ENCODE measurements at regions not wholly inside any gene's neighbourhood (a gene's known extent, or its start where the extent isn't known, plus 50 kb on each side); places are given as distances from the start of the nearest gene placed in this dataset.

DNA sequence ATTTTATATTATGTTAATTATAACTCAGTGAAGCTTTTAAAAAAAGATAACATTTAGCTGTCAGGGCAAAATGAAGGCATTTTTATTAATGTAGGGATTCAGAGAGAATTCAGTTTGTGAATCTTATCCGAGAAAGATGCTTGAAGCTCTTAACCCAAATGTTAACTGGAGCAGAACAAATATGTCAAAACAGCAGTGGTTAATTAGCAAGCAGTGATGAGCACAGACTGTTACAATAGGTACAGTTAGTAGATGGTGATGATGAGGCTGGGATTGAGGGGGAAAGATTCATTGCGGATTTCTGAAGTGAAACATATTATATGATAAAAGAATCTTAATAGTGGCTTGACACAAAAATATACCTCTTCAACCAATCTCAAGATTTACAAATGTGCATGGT, 356.7 kb downstream of the DIRAS2 start:
- TF ChIP-seq, protein P1, sequence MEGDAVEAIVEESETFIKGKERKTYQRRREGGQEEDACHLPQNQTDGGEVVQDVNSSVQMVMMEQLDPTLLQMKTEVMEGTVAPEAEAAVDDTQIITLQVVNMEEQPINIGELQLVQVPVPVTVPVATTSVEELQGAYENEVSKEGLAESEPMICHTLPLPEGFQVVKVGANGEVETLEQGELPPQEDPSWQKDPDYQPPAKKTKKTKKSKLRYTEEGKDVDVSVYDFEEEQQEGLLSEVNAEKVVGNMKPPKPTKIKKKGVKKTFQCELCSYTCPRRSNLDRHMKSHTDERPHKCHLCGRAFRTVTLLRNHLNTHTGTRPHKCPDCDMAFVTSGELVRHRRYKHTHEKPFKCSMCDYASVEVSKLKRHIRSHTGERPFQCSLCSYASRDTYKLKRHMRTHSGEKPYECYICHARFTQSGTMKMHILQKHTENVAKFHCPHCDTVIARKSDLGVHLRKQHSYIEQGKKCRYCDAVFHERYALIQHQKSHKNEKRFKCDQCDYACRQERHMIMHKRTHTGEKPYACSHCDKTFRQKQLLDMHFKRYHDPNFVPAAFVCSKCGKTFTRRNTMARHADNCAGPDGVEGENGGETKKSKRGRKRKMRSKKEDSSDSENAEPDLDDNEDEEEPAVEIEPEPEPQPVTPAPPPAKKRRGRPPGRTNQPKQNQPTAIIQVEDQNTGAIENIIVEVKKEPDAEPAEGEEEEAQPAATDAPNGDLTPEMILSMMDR (IDR thresholded peaks at IDR 0.05; ENCODE audit: low read length) = no peak
- TF ChIP-seq EZH2phosphoT487 (IDR thresholded peaks at IDR 0.05; ENCODE audit: low read length) (no peak), EZH2 (optimal IDR thresholded peaks at IDR 0.05; ENCODE audit: low read depth, low read length) (no peak)
